Fibroblast of villous mesenchyme (primary cell): ENCODE measurements at regions not wholly inside any gene's neighbourhood (a gene's known extent, or its start where the extent isn't known, plus 50 kb on each side); places are given as distances from the start of the nearest gene placed in this dataset.

ENCODE experiments used
- DNase-seq: peaks from one replicate; pipeline ENCODE4 v3.0.0-alpha.2; 2010; ENCODE audit warnings: low read depth
- H3K4me3 ChIP-seq: 2 replicates; pipeline ENCODE4 v1.5.1; 2011; ENCODE audit warnings: low read depth, mild to moderate bottlenecking, low read length
- TF ChIP-seq, protein P1 (sequence below): IDR thresholded peaks from 2 replicates; pipeline ENCODE4 v1.5.1; 2012; ENCODE audit warnings: low read depth, mild to moderate bottlenecking, low read length; ENCODE audit not compliant: insufficient read depth

DNA sequence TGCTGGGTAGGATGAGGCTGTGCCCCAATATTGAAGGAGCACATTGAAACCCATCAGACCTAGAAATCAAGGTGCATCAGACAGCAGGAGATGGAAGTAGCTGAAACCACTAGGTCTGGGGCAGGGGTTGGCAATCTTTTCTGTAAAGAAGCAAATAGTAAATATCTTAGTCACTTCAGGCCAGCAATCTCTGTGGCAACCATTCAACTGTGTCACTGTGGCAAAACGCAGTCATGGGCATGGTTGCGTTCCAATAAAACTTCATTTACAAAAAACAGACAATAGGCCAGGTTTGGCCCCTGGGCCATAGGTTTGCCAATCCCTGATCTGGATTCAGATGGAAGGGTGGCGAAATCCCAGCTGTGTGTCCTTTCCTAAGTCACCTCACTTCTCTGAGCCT lies 397.3 kb downstream of the MED13L start:
- TF ChIP-seq, protein P1, sequence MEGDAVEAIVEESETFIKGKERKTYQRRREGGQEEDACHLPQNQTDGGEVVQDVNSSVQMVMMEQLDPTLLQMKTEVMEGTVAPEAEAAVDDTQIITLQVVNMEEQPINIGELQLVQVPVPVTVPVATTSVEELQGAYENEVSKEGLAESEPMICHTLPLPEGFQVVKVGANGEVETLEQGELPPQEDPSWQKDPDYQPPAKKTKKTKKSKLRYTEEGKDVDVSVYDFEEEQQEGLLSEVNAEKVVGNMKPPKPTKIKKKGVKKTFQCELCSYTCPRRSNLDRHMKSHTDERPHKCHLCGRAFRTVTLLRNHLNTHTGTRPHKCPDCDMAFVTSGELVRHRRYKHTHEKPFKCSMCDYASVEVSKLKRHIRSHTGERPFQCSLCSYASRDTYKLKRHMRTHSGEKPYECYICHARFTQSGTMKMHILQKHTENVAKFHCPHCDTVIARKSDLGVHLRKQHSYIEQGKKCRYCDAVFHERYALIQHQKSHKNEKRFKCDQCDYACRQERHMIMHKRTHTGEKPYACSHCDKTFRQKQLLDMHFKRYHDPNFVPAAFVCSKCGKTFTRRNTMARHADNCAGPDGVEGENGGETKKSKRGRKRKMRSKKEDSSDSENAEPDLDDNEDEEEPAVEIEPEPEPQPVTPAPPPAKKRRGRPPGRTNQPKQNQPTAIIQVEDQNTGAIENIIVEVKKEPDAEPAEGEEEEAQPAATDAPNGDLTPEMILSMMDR = no peak
- DNase-seq = no peak

DNA sequence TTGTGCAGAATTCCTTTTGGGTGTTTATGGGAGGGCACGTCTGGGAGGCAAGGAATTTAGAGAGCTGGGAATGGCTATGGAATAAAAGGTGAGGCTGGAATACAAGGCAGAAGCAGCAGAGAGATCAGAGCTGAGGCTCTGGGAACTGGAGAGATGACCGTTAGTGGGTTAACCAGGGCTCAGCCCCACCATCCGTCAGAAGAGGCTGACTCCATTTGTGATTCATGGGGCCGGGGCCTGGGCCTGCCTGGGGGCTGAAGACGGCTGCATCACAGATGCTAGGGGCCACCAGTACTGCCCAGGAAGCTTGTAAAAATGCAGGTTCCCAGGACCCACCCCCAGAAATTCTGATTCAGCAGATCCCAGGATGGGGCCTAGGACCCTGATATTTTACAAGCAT lies 398.1 kb downstream of the MED13L start:
- no peak for DNase-seq

More for the DNA sequence above, 397.3 kb downstream of the MED13L start:
- H3K4me3 ChIP-seq = no peak overlapping the region

GRCh38 chr12:115873451-115874082 lies 403.9 kb downstream of the MED13L start:
- H3K4me3 ChIP-seq = no peak overlapping the region
- DNase-seq = no peak
- TF ChIP-seq, protein P1 = no peak

More for the DNA sequence above, 398.1 kb downstream of the MED13L start:
- TF ChIP-seq, protein P1 = no peak
- H3K4me3 ChIP-seq = no peak overlapping the region

DNA sequence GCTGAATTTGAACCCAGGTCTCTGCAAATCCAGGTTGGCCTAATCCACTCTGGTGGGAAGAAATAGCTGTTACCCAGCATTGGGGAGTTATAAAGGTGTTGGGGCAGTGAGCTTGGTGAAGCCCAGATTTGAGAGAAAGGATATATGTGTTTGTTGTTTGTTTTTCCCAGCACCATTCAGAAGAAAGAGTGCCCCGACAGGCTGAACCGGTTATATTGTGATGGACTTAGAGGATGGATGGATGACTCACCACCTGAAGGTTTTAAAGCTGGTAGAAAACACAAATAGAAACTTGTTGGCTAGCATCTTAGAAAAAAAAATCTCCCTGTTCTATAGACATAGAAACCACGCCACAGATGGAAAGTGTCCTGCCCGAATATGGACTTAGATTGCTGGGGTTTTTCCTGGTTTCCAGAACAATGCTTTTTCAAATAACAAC lies 404.6 kb downstream of the MED13L start:
- TF ChIP-seq, protein P1 = no peak
- no peak overlapping the region for H3K4me3 ChIP-seq
- no peak for DNase-seq

GRCh38 chr12:115872212-115872611 lies 405.3 kb downstream of the MED13L start:
- TF ChIP-seq, protein P1 = no peak
- no peak overlapping the region for H3K4me3 ChIP-seq
- DNase-seq = no peak

DNA sequence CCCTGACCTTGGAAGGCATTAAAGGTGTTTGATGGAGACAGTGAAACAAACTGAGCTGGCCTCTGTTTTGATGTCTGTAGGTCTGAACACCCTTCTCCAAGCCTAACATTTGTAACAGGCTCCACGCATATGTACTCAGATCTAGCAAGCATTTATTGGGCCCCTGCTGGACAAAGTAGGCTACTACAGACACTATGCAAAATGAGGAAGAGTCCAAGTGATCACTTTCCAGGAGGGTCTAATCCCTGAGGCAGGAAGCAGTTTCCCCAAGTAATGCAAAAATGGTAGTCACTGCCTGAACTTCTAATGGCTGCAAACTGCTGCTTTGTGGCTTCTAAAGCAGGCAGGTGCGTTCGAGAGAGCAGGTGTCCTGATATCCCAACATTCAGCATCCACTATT lies 405.8 kb downstream of the MED13L start:
- DNase-seq = peak; percentile 23
- no peak overlapping the region for H3K4me3 ChIP-seq
- TF ChIP-seq, protein P1 = peak; percentile 75

DNA sequence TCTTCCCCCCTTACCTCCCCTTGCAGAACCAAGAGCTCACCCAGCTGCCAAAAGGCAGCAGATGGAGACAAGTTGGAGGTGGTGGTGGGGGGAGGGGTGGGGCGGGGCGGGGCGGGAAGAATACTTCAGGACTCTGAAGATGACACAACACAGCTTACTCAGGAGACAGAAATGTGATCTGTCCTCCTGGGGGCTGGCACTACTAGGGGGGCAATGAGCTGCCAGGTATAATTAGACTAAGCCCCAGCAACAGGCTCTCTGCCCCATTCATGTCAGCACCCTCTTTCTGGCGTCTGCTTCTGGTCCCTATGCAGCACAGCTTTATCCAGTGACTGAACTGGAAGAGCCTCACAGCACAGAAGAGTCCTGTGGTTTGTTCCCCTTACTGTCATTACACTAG lies 407.0 kb downstream of the MED13L start:
- TF ChIP-seq, protein P1 = no peak

More for the DNA sequence above, 407.0 kb downstream of the MED13L start:
- H3K4me3 ChIP-seq = no peak overlapping the region
- no peak for DNase-seq
